SJCRH30 (cell line): ENCODE measurements at regions not wholly inside any gene's neighbourhood (a gene's known extent, or its start where the extent isn't known, plus 50 kb on each side); places are given as distances from the start of the nearest gene placed in this dataset.

Experiments used
- DNase-seq, 2 experiments: peaks; one replicate each; pipeline ENCODE4 v3.0.0-alpha.2; 2015 to 2020
- H3K27ac ChIP-seq: fragments of 250-450 bp; sonication (Bioruptor Pico); 2 replicates; pipeline ENCODE4 v1.5.1; 2020; ENCODE audit warnings: mild to moderate bottlenecking, moderate library complexity
- H3K27me3 ChIP-seq: fragments of 250-450 bp; sonication (Bioruptor Pico); 2 replicates; pipeline ENCODE4 v1.5.1; 2020; ENCODE audit warnings: mild to moderate bottlenecking, moderate library complexity
- H3K36me3 ChIP-seq: fragments of 250-450 bp; sonication (Bioruptor Pico); 2 replicates; pipeline ENCODE4 v1.5.1; 2020; ENCODE audit warnings: mild to moderate bottlenecking, moderate library complexity
- H3K4me1 ChIP-seq: fragments of 250-450 bp; sonication (Bioruptor Pico); 2 replicates; pipeline ENCODE4 v1.5.1; 2020; ENCODE audit warnings: mild to moderate bottlenecking, moderate library complexity
- H3K4me3 ChIP-seq: fragments of 250-450 bp; sonication (Bioruptor Pico); 2 replicates; pipeline ENCODE4 v1.5.1; 2020; ENCODE audit warnings: mild to moderate bottlenecking, moderate library complexity
- H3K9me3 ChIP-seq: fragments of 250-450 bp; sonication (Bioruptor Pico); replicated peaks from 2 replicates; pipeline ENCODE4 v1.5.1; 2020; ENCODE audit warnings: mild to moderate bottlenecking, moderate library complexity

DNA sequence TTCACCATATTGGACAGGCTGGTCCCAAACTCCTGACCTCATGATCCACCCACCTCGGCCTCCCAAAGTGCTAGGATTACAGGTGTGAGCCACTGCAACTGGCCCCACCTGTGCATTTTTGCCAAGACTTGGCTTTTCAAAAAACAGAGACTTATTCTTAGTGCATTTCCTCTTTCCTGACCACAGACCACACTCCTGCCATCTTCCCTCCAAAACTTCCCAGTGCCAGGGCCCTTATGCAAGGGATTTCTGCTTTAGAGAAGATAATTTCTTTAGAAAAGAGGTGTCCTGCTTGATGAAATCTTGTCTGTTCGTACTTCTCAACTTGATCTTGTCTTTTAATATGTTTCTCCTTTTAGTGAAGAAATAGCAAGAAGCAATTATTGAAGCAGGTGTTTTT, 98.8 kb upstream of the ZNF516 start:
- H3K27ac ChIP-seq, result no peak overlapping the region
- H3K9me3 ChIP-seq, result no peaks in the 10 kb centered on the region
- H3K4me1 ChIP-seq, result no peaks in the 10 kb centered on the region
- no peak overlapping the region for H3K4me3 ChIP-seq
- no peaks in the 10 kb centered on the region for H3K27me3 ChIP-seq
- DNase-seq, result no peak
- H3K36me3 ChIP-seq, result no peaks in the 10 kb centered on the region

DNA sequence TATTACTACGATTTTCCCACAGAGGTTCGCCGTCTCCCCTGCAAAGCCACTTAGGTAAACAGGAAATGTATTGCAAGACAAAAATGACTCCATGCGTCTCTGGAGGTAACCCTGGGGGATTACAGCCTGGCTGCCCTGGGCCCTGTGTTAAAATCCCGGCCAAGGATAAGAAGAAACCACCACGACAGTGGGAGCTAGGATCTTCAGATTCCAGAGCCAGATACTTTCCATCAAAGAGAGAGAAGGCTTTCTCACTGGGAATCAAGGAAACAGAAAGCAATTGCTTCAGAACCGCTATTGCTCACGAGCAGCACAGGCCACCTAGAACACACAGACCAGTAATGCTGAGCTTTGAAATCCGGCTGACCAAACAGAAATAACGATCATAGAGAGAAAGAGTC, 97.9 kb upstream of the ZNF516 start:
- DNase-seq, result no peak
- H3K4me3 ChIP-seq, result no peak overlapping the region
- no peaks in the 10 kb centered on the region for H3K27me3 ChIP-seq
- H3K9me3 ChIP-seq, result no peaks in the 10 kb centered on the region
- no peak overlapping the region for H3K27ac ChIP-seq
- no peaks in the 10 kb centered on the region for H3K36me3 ChIP-seq
- no peaks in the 10 kb centered on the region for H3K4me1 ChIP-seq

DNA sequence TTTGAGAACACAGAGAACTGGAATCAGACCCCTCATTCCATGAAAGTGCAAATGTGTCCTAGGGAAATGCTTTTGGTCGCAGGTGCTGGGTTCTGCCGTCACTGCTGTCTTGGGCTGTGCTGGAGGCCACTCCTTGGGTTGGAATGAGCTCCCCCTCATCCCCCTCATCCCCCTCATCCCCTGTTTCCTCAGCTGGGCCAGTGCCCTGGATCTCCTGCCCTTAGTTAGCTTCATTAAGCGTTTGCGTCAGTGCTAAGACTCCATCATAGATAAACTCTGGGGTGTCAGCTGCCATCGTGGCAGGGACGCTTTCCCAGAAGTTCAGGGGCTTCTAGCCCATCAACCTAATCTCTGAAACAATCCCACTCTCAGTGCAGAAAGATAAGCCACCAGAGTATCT, 97.1 kb upstream of the ZNF516 start:
- H3K9me3 ChIP-seq, result no peaks in the 10 kb centered on the region
- H3K27ac ChIP-seq, result no peak overlapping the region
- H3K4me1 ChIP-seq, result no peaks in the 10 kb centered on the region
- no peaks in the 10 kb centered on the region for H3K27me3 ChIP-seq
- no peaks in the 10 kb centered on the region for H3K36me3 ChIP-seq
- no peak for DNase-seq
- no peak overlapping the region for H3K4me3 ChIP-seq

DNA sequence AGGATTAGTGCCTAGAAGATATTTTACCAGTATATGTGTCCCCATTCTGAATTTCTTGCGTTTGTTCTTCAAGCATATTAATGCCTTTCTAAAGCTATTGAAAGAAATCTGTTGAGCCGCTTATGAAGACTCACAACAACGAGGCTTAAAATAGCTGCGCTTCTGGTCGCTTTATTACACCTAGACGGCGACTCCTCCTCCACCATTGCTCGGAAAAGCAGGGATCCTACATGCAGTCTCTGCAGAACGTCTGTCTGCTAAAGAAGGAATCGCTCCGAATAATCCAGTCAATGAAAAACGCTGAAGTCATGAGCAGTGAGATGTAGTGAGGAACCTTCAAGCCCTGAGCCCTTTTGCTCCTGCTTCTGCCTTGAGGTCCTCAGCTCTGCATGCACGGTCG, 94.8 kb upstream of the ZNF516 start:
- Histone ChIP-seq H3K4me3 (no peak overlapping the region), H3K4me1 (no peaks in the 10 kb centered on the region), H3K36me3 (no peaks in the 10 kb centered on the region), H3K27me3 (no peaks in the 10 kb centered on the region), H3K9me3 (no peaks in the 10 kb centered on the region), H3K27ac (no peak overlapping the region)
- no peak for DNase-seq

DNA sequence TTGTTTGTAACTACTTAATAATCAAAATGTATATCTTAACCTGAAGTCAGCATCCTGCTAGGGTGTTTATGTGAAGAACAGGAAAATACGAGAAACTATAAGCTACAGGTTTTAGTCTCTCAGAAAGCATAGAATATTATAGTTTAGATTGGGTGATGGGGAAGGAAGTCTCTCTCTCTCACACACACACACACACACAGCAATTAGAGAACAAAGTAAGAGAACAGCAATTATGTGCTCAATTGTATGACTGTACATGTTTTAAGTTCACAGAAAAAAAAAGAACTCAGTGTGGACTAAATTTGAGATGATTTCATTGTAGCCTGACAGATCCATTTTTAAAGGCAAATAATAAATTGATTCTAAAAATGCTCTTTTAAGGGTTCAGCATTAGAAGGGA, 94.3 kb upstream of the ZNF516 start:
- DNase-seq, result no peak
- Histone ChIP-seq H3K4me3 (no peak overlapping the region), H3K27ac (no peak overlapping the region), H3K4me1 (no peaks in the 10 kb centered on the region), H3K9me3 (no peaks in the 10 kb centered on the region), H3K27me3 (no peaks in the 10 kb centered on the region), H3K36me3 (no peaks in the 10 kb centered on the region)

DNA sequence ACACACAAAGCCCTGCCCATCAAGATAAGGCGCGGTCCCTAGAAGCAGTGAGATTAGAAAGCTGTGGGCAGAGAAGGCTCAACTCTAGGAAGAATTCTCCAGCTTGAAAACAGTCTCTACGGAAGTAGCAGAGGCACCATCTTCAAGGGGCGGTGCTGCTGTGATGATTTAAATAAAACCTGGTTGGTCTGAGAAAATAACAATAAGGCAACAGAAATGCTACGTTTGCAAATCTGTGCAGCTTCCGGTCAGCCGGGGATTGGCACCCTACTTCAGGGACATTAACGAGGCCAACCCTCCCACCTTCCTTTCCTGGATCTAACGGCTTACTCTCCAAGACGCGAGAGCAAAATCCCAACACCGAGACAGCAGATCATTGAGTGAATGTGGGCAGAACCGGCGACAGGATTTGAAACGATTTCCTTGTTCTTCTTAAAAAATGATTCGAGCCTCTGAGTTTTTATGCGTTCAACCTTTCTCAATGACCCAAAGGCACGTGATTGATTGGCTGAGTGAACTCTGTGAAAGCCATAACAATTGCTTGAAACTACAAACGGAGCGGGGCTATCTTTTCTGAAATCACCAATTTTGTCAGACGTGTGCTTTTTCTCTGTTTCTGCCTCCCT, 93.7 kb upstream of the ZNF516 start:
- Histone ChIP-seq H3K9me3 (no peaks in the 10 kb centered on the region), H3K4me3 (no peak overlapping the region), H3K27me3 (no peaks in the 10 kb centered on the region), H3K36me3 (no peaks in the 10 kb centered on the region), H3K4me1 (no peaks in the 10 kb centered on the region), H3K27ac (no peak overlapping the region)
- no peak for DNase-seq

DNA sequence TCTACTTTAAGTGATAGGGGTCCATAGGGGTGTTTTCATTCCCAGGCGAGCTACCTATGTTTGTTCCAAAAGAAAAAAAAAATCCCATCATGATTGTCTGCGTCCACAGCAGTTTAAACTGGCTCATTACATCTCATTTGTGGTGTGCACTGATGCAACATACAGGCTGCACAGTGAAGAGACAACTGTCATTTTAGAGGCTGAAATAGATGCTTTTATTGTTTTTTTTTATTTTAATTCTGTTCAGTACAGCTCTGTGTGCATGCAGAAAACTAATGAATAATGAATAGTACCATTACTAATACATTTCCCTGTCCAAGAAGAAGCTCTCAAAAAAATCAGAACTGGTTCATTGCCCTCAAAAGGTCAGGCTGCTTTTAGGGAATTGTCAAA, 92.8 kb upstream of the ZNF516 start:
- H3K9me3 ChIP-seq, result no peaks in the 10 kb centered on the region
- no peak overlapping the region for H3K4me3 ChIP-seq
- H3K27ac ChIP-seq, result no peak overlapping the region
- no peaks in the 10 kb centered on the region for H3K27me3 ChIP-seq
- no peaks in the 10 kb centered on the region for H3K4me1 ChIP-seq
- H3K36me3 ChIP-seq, result no peaks in the 10 kb centered on the region
- no peak for DNase-seq

DNA sequence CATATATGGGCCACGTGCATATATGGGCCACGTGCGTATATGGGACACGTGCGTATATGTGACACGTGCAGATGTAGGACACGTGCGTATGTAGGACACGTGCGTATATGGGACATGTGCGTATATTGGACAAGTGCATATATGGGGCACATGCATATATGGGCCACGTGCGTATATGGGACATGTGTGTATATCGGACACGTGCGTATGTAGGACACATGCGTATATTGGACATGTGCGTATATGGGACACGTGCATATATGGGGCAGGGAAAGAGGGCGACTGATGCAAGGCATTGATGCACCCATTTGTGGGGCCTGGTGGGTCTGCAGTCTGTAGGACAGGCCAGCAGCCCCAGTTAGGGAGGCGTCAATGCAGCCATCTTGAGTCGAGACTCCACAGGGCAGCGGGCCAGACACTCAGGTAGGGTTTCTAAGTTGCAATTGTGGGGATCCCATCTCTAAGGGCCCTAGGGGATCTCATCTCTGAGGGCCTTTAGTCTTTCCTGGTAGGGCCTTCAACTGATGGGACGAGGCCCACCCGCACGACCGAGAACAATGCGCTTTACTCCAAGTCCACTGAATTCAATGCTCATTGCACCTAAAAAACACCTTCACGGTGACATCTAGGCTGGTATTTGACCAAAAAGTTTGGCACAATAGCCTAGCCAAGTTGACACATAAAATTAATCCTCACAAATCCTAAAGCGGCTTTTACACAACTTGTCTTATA, 92.3 kb upstream of the ZNF516 start:
- H3K27me3 ChIP-seq, result no peaks in the 10 kb centered on the region
- DNase-seq, result no peak
- H3K4me3 ChIP-seq, result no peak overlapping the region
- no peaks in the 10 kb centered on the region for H3K4me1 ChIP-seq
- H3K27ac ChIP-seq, result no peak overlapping the region
- no peaks in the 10 kb centered on the region for H3K36me3 ChIP-seq
- no peaks in the 10 kb centered on the region for H3K9me3 ChIP-seq

DNA sequence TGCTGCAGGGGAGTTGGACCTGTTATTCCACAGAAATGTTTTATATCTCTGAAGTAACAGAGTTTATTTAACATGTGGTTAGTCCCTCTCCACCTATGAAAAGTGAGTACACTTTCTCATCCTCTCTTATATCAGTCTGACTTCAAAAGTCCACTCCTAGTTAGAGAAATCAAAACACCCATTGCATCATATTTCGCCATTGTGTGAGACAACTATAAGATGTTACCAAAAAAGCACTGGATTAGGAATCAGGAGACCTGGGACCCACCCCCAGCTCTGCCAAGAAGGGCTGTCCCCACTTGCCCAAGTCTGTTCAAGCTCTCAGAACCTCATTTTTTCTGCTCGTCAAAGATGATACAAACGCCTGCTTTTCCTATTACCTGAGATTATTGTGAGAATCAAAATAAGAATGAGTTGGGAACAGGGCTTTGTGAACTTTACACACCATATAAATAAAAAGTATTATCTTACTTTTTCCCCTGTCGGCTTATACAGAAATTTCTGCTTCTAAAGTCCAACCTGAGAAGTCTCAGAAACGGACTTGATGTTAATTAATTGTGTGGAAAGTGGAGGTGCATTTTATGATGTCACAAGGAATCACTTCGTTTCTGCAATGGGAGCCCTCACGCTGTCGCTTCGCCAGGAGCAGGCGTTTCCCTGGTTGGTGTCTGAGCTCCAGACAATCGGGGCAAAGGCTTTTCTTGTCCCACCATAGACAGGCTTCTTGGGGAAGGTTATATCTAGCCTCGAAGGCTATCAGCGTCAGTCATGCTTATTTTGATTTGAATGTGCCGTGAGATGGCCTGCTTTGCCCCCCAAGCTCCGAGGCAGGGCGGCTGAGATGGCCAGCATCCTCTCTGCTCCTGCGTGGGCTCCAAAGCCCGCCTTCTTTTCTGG, 89.6 kb upstream of the ZNF516 start:
- no peaks in the 10 kb centered on the region for H3K9me3 ChIP-seq
- H3K27ac ChIP-seq, result no peak overlapping the region
- DNase-seq, result no peak
- no peak overlapping the region for H3K4me3 ChIP-seq
- no peaks in the 10 kb centered on the region for H3K4me1 ChIP-seq
- no peaks in the 10 kb centered on the region for H3K36me3 ChIP-seq
- no peaks in the 10 kb centered on the region for H3K27me3 ChIP-seq

DNA sequence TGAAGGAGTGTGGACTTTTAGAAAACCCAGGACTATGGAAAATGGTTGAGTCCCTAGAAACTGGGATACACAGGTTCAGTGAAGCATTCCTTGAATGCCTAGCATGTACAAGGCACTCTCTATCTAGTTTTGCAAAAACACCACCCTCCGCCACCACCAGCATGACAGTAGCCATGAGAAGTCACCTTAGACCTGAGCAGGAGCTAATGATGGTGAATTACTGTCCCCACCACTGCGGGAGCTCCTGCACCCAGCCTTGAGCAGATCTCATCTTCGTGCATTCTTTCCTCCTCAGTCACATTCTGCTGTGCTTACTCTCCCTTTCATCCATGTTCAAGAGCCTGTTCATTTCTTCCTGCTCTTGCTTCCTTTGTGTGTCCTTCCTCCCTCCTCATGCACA, 86.2 kb upstream of the ZNF516 start:
- DNase-seq, result no peak
- no peaks in the 10 kb centered on the region for H3K4me1 ChIP-seq
- H3K36me3 ChIP-seq, result no peaks in the 10 kb centered on the region
- no peak overlapping the region for H3K27ac ChIP-seq
- no peaks in the 10 kb centered on the region for H3K9me3 ChIP-seq
- no peaks in the 10 kb centered on the region for H3K27me3 ChIP-seq
- no peak overlapping the region for H3K4me3 ChIP-seq

DNA sequence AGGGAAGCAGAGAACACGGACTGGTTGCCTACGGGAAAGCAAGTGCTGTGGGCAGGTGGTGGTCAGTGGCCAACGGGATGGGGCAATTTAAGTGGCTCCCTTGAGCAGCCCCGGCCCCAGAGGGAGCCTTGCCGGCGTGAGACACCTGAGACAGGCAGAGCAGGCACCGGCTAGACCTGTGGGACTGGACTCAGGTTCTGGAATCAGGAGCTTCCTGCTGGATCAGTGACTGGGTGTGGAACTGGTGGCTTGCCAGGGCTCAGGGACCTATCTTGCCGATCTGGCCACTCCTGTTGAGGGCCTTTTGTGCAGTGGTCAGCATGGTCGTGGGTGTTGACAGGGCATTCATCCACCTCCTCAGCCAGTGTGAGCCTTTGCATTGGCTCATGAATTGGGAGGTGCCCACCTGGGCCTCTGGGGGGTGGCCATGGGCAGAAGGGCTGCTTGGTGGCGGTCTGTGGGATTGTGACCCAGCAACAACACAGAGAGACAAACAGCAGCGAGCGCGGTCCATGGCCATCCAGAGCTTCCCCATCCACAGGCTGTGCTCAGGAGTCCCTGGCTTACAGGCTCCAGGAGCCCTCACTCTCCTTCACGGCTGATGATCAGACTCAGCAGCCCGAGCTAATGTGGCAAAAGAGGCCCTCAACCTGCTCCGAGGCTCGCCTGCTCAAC, 85.4 kb upstream of the ZNF516 start:
- Histone ChIP-seq H3K9me3 (no peaks in the 10 kb centered on the region), H3K4me3 (no peak overlapping the region), H3K36me3 (no peaks in the 10 kb centered on the region), H3K4me1 (no peaks in the 10 kb centered on the region), H3K27me3 (no peaks in the 10 kb centered on the region), H3K27ac (no peak overlapping the region)
- no peak for DNase-seq

DNA sequence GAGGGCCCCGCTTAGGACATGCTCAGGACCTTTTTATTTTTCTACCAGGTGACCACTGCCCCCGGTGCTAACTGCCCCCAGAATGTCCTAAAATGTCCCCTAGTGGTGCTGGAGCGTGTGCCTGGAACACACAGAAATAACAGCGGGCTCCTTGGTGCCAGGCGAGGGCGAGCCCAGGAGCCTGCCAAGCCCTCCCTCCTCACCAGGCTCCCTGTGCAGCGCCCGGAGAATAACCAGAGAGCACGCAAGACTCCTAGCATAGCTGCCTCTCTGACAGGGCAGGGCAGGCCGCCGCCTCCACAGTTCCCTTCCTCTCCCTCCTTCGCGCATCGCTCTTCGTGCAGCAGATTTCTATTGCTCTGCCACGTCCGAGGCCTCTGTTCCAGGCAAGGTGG, 84.3 kb upstream of the ZNF516 start:
- Histone ChIP-seq H3K36me3 (no peaks in the 10 kb centered on the region), H3K4me3 (no peak overlapping the region), H3K27ac (no peak overlapping the region), H3K4me1 (no peaks in the 10 kb centered on the region), H3K9me3 (no peaks in the 10 kb centered on the region), H3K27me3 (no peaks in the 10 kb centered on the region)
- DNase-seq, result no peak

DNA sequence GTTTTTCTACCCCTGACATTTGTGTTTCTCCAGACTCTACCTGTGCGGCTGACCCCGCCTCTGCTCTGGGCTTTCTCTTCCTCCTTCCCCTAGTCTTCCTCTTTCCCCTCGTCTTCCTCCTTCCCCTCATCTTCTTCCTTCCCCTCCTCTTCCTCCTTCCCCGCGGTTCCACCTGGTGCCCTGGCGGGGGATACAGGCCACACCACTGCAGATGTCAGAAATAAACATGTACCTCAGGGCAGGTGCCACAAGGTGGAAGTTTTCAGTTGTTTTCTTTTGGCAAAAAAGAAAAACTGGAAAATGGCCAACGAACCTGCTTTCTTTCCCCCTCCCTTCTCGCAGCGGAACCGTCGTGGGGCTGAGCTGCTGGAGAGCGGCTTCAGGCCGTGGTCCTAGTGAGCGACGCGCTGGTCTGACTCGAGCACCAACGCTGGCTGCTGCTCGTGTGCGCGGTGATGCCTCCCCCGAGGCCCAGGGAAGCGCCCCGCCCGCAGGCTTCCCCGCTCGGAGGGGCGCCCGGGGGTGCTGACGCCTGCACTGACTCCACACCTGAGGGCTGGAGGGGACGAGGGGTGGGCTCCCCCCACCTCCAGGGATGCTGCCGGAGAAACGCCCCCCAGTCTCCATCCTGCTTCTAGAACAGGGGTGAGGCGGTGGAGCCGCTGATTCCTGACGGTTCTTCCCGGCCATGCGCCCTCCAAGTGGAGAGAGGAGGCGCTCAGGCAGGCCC, 83.7 kb upstream of the ZNF516 start:
- Histone ChIP-seq H3K9me3 (no peaks in the 10 kb centered on the region), H3K27ac (no peak overlapping the region), H3K4me1 (no peaks in the 10 kb centered on the region), H3K36me3 (no peaks in the 10 kb centered on the region), H3K4me3 (no peak overlapping the region), H3K27me3 (no peaks in the 10 kb centered on the region)
- no peak for DNase-seq

DNA sequence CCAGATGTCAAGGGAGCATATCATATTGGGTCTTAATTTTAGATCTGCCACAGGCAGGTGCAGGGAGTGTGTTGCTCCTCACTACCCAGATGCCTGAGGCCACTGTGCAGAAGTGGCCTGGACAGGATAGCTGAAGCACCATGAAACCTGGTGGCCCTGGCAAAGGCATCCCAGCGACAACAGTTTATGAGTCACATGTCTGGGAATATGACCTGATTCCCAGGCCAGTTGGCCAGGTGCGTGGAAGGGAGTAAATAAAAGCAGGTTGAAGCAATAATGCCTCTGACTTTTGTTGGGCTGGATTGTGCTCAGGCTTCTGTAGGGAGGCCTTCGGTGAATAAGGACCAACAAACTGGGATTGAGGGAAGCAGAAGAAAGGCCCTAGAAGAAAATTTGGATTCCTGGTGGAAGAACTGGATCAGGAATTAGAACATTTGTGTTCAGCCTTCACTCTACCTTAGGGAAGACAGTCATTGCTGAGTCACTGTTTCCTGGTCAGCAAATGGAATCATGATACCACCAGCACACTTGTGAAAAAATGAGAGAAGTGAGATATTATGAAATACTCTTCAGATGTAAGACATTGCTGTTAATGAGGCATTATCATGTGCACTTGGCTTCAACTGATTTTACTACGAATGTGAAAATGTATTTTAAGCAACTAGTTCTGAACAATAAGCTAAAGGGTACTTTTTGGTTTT, 78.4 kb upstream of the ZNF516 start:
- Histone ChIP-seq H3K27me3 (no peaks in the 10 kb centered on the region), H3K4me1 (no peaks in the 10 kb centered on the region), H3K4me3 (no peak overlapping the region), H3K36me3 (no peaks in the 10 kb centered on the region), H3K9me3 (no peaks in the 10 kb centered on the region), H3K27ac (no peak overlapping the region)
- no peak for DNase-seq
